Left kidney (tissue), 1 donor: ENCODE measurements at regions not wholly inside any gene's neighbourhood (a gene's known extent, or its start where the extent isn't known, plus 50 kb on each side); places are given as distances from the start of the nearest gene placed in this dataset.
A peak's percentile ranks its signal among the peaks of the same experiment; 100 is the strongest.

Source experiments
- DNase-seq: peaks from one replicate; pipeline ENCODE4 v3.0.0-alpha.2; 2013

DNA sequence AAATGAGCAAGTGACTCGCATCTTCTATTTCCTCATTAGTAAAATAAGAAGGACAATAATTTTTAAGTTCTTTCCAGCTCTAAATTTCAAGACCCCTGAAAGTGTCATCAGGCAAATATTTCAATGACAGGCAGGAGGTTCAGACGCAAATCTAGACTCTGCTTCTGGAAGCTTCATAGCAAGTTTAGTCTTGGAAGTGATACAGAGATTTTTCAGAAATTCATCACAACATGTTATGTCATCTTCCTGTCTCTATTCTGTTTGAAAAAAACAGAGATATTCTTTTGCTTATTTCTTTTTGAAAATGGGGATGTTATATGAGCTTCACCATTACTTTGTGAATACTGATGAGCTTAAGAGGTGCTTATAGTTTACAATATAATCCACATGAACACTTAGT, 74.0 kb downstream of the C3orf85 start:
- DNase-seq, result no peak

DNA sequence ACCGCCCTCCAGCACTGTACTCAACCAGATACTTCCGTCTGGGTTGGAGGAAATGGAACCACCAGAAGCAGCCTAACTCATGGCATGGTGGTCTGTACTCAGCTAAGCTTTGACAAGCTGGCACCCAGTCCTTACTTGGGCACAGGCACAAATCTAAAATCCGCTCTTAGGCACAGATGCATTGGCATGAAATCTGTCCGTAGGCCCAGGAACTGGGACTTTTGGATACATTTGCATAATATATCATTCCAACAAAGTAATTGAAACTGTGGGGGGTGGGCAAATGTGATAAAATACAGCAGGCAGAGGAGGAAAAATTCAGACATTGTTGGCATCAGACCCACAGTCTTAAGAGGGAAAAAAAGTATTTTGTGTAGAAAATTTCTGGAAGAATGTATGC, 75.4 kb downstream of the C3orf85 start:
- no peak for DNase-seq

DNA sequence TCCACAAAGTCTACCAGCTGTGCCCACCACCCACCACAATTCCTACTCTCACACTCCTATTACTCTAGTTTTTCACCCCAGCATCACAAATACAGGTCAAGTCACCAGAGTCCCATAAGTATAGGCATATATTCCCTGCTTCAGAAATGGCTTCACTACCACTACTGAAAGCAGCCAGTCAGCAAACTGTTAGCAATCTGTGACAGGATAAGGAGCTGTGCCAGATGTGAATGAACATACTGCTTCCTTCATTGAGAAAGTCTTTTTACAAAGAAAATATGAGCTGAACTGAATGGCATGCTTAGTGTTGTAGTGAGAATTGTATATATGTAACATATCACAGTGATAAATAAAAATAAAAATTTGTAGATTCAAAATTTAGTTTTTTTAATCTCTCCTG, 76.8 kb downstream of the C3orf85 start:
- no peak for DNase-seq

DNA sequence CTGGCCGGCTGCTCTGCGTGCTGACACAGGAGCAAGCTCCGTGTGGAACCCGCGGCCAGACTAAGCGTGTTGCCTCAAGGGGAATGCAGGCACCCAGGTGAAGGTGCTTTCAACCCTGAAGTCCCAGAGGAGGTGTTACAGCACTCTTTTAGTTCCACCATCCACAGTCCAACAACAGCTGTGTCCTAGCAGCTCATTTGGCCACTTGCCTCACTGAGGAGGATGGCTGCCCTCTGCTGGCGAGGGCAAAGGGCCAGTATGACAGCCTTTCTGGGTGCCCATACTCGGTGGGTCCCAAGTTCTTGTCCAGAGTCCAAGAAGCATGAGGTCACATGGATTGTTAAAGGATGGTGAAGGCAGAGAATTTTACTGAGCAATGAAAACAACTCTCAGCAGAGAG, 87.8 kb downstream of the C3orf85 start:
- no peak for DNase-seq

DNA sequence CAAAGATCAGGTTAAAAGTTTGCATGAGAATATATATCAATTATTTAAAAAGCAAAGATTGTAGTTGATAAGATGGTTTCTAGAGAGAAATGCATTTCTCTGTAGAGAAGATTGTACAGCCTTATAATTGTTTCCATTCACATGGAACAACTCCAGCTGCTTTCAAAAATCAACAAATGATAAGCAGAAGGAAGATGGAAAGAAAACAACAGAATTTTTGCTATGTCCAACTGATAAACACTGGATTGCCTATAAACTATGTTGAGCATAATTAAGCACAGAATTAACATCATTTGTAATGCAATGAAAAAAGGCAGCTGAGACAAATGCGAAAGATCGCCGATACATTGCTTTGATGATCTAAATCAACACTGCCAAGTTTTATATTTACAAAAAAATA, 89.0 kb downstream of the C3orf85 start:
- no peak for DNase-seq

DNA sequence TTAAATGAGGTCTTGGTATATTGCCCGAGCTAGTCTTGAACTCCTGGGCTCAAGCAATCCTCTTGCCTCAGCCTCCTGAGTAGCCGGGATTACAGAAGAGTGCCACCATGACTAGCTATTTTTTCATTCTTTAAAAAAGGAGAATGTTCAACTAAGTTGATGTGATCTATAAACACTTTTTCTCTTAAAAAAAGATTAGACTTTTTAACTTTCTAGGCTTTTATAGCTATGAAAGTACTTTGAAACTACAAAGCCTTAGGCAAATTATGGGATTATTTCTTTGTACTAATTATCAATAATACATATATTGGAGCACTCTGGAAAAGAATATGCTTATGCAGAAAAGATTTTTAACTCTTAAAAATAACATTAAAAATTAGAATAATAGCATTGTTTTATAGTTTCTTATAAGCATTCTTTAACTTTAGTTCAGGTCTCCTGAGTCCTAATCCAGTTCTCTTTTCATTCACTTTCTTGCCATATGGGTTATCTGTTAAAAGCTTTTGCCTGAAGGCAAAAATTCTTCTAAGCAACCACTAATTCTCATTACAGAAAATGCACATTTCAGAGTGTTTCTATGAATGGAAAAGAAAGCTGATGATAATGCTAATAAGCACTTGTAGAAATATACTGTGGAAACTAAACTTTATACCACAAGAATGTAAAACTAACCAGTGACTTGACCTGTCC, 87.8 kb downstream of the DPPA2 start:
- no peak for DNase-seq

DNA sequence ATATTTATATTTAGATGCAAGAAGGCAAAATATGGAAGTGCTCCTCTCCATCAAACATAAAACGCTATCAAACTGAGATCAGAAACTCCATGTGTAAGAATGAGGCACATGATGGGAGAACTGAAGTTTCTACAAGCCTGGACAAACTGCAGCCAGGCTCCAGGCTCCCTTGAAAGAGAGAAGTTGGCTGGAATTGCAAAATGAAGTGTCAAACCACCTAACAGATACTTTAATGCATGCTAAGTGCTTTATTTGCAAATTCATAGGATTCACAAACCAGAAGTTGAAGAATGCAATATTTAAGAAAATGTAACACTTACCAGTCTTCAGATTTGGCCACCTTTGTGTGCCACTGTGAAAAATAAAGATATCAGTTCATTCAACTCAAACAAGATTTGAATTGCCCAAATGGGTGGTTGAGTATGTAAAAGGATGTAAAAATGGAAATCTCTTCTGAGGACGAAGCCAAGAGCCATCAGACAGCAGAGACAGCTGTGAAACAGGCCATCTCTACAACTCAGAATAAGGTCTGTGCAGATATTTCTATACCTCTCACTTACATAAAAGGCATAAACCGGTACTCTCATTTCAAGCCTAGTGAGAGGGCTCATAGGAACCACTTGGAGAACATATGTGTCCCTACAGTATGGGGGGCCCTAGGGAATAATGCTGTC, 87.0 kb downstream of the DPPA2 start:
- DNase-seq, result no peak

DNA sequence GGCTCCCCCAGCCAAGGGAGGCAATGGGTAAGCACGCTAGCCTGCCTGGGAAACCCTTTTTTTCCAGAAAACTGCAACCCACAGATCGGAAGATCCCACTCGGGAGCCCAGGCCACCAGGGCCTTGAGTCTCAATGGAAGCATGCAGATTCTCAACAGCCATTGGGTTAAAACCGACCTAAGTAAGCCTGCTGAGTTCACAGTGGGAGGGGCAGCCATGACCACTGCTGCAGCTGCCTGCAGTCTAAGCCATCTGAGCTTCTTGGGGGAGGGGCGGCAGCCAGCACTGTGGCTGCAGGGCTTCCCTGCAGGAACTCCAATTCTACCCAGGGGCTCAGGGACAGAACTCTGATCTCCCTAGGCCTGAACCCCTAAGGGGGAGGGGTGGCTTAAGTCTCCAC, 82.0 kb downstream of the DPPA2 start:
- no peak for DNase-seq

DNA sequence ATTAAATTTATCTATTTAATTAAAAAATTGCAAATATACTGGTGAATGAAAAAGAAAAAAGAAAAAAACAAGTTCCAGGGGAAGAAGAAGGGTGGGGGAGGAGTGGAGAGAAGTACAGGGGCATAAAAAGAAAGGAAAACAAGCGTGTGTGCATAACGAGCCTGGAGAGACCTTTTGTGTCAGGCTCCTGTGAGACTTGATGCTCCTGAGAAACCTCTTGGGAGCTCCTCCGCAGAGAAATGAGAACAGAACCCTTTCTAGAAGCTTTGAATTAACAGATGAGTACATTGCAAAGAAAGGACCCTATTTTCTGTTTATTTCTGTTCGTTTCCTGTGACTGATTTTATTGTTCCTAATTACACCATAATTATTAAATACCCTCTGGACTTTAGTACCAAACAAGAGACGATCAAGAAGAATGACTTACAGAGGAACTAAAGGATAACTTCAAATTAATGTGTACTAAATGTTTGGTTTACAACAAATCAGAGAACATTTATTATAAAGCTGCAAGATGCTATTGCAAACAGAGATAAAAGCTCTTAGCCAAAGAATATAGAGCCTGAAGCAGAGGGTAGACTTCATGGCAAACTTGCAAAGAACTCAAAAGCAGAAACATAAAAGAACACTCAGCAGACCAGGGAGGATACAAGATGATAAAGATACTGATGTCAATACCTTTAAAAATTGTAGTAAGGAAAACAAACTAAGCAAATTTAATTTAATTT, 74.7 kb downstream of the DPPA2 start:
- DNase-seq, result no peak

DNA sequence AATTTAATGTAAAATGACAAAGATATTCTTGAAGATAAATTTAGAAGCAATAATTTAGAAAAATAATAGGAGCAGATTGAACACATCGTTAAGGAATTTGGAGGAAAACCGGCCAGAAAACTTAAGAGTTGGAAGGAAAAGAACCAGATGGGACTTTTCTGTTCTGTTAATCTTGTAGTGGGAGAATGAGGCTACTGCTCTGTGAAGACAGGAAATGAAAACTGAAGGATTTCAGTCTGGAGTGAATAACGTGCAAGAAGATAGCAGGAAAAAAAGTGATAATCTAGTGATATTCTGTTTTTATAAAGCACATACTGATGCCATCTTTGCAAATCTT, 74.2 kb downstream of the DPPA2 start:
- DNase-seq, result peak; percentile 60
